HG02798 (cell line): ENCODE measurements at regions not wholly inside any gene's neighbourhood (a gene's known extent, or its start where the extent isn't known, plus 50 kb on each side); places are given as distances from the start of the nearest gene placed in this dataset.
"Not testable (repeated sequence)": the region's sequence is repeated elsewhere in the genome, so short reads cannot be mapped to it uniquely, and the experiment has no call there.

ENCODE experiments used
- ATAC-seq: cut with Tn5 transposase; IDR thresholded peaks from one replicate; pipeline ENCODE4 v1.9.1; 2021; ENCODE audit warnings: mild to moderate bottlenecking; ENCODE audit not compliant: unreplicated experiment, poor library complexity

DNA sequence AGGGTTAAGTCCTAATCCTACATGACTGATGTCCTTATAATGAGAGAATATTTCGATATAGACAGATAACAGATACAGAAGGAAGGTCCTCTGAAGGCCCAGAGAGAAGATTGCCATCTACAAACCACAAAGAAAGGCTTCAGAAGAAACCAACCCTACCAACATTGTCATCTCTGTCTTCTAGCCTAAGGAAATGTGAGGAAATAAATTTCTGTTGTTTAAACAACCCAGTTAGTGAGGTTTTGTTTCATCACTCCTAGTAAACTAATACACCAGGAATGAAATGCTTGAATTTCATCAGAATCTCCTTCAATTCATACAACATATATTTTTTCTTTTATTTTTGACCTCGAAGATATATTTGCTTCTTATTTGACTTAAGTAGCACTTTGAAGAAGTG is 1527.8 kb downstream of the STIM2 start:
- no peak for ATAC-seq

DNA sequence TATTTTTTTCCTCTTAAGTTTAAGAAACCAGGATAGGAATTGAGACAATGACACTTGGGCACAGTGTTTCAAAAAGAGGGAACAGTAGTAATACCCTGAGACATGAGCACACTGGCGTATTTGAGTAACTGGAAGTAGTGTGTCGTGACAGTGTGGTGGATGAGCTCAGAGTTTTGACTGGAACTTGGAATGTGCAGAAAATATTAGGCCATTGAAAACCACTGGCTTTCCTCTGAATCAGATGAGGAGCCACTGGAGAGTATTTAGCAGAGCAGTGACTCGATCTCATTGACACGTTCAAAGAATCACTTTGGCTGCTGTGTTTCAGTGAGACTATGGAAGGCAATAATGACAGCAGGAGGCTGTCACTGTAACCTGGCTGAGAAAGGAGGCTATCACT is 1531.2 kb downstream of the STIM2 start:
- ATAC-seq, result no peak

GRCh38 chr4:28402751-28403150 is 1542.1 kb downstream of the STIM2 start:
- no peak for ATAC-seq

DNA sequence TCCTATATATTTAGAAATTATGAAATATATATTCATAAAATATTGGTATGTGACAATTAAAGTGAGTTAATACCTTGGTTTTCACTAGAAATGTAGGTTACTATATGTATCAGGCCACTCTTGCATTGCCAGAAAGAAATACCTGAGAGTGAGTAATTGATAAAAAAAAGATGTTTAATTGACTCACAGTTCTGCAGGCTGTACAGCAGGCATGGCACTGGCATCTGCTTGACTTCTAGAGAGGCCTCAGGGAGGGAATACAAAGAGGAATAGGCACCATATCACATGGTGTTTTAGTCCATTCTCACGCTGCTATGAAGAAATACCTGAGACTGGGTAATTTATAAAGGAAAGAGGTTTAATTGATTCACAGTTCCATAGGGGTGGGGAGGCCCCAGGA is 1560.6 kb downstream of the STIM2 start:
- no peak for ATAC-seq

DNA sequence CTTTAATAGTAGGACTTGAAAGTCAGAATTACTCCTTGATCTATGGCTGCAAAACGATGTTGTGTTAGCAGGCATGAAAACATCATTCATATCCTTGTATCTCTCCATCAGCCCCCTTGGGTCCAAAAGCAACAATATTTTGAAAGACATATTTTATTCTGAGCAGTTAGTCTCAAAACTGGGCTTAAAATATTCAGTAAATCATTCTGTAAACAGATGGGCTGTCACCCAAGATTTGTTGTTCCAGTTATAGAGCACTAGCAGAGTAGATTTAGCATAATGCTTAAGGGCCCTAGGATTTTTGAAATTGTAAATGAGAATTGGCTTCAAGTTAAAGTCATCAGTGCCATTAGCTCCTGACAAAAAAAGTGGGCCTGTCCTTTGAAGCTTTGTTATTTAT is 1565.6 kb downstream of the STIM2 start:
- ATAC-seq, result no peak

GRCh38 chr4:28427306-28428085 is 1566.9 kb downstream of the STIM2 start:
- ATAC-seq, result no peak

DNA sequence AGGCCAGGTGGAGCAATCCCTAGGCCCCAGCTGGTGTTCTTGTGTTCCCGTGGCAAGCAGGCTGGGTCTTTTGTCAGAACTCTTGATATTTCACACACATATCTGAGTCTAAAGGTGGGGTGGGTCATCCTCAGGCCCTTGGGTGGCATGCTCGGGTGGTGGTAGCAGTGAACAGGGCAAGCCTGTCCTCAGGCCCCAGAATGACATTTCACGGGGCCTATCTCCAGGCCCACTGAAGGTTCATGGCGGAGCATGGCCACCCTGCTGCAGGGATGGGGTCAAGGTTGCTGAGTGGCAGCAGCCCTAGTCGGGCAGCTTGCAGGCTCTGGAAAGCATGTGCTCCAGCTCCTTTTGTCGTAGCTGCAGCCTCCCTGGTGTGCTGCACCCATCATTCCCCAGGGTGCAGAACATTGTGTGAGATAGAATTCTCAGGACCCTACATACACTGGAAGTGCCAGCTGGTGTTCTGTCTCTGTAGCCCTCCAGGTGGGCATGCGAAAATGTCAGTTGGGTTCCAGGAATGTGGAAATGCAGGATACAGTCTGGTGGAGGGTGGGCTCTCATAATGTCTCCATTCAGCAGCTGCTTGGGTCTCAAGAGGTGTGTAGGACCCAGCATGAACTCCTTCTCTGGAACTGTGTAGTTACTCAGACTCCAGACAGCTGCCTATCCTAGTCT is 1571.8 kb downstream of the STIM2 start:
- ATAC-seq, result no peak

DNA sequence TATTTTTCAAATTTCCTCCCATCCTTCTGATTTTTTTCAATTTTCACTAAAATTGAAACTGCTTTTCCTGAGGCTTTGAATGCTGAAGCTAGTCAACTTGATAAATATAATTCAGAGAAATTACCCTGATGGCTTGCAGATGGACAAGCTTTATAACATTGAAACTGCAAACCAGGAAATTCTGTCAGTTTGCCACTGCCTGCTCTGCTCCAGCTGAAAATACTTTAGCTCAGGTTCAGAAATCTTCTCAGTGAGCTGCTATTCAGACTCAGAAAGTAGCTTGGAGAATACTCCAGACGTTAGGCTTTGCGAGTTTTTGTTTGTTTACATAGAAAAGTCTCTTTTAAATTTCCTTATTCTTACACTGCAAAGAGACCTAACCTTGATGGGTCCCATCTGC is 1574.7 kb downstream of the STIM2 start:
- ATAC-seq, result no peak

GRCh38 chr4:28436191-28437080 is 1575.8 kb downstream of the STIM2 start:
- ATAC-seq, result no peak

GRCh38 chr4:28443371-28443770 is 1582.7 kb downstream of the STIM2 start:
- no peak for ATAC-seq

- ATAC-seq, result no peak
These were observed 1583.3 kb downstream of the STIM2 start for GRCh38 chr4:28443801-28444412.

GRCh38 chr4:28444886-28445496 is 1584.3 kb downstream of the STIM2 start:
- no peak for ATAC-seq

GRCh38 chr4:28449085-28449484 is 1588.4 kb downstream of the STIM2 start:
- ATAC-seq, result no peak

DNA sequence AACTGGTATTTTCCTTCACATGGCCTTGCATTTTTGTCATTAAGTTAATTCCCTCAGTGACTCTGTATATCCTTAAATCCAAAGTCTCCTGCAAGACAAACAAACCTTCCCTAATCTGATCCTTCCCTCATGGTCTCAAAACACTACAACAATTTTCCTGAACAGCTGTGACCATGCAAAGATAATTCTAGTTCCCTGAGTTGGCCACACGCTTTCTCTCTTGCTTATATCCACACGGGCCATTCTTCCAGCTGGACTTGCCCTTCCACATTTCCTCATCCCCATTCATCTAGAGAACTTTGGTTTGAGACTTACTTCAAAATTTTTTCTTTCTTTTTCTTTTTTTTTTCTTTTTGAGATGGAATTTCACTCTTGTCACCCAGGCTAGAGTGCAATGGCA is 1590.7 kb downstream of the STIM2 start:
- no peak for ATAC-seq

GRCh38 chr4:28462766-28463700 is 1602.4 kb downstream of the STIM2 start:
- no peak for ATAC-seq

- no peak for ATAC-seq
These were observed 1604.2 kb downstream of the STIM2 start for GRCh38 chr4:28464823-28465222.

- ATAC-seq, result not testable (repeated sequence)
These were observed 1606.2 kb downstream of the STIM2 start for GRCh38 chr4:28466886-28467285.

DNA sequence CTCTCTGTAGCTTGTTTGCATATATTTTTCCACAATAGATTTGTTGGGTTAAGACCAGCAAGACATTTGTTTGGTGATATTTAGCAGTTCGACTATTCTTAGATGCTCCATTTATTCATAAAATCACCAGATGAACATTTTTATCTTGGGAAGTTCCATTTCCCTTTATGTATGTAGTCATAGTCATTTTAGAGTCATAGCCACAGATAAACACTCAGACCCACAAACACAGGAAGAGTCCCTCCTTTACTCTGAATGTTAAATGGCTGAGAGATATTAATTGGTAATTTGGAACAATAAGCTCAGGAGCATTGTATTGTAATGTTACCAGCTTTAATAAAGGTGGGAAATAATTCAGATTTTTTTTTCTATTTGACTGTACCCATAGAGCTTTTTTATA is 1608.7 kb downstream of the STIM2 start:
- no peak for ATAC-seq

GRCh38 chr4:28469886-28470285 is 1609.2 kb downstream of the STIM2 start:
- no peak for ATAC-seq
